ENCODE measurements at regions not wholly inside any gene's neighbourhood (a gene's known extent, or its start where the extent isn't known, plus 50 kb on each side); places are given as distances from the start of the nearest gene placed in this dataset.

DNA sequence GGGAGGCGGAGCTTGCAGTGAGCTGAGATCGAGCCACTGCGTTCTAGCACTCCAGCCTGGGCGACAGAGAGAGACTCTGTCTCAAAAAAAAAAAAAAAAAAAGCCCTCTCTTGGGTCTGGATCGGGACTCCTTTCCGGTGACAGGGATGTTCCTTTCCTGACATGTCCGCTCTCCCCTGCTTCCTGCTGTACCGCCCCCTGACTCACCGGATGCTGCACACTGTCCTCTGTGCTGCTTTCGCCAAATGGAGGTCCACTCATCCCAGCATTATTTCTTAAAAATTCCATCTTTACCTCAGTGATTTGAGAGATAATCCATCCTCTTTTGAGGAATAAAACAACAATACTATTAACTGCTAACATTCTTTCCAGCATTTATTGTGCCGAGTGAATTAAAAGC is 113.8 kb upstream of the EEPD1 start:
- Histone ChIP-seq H3K9ac (ENCODE audit: control insufficient read depth, insufficient read depth, low read length) (no peak overlapping the region), H3K4me1 (ENCODE audit: control insufficient read depth, insufficient read depth, low read length) (no peaks in the 10 kb centered on the region), H3K79me2 (ENCODE audit: control insufficient read depth, insufficient read depth, low read length) (no peaks in the 10 kb centered on the region), H3K27me3 (replicated peaks in 1 of 2; ENCODE audit: control insufficient read depth in 2 of 2, insufficient read depth in 2 of 2, low read length in 1 of 2) (no peaks in the 10 kb centered on the region), H3K36me3 (ENCODE audit: control insufficient read depth in 2 of 2, insufficient read depth in 2 of 2, low read length in 1 of 2) (no peaks in the 10 kb centered on the region), H2AFZ (ENCODE audit: control insufficient read depth, low read depth, low read length) (no peak overlapping the region), H3K4me2 (ENCODE audit: control insufficient read depth, insufficient read depth) (no peak overlapping the region), H4K20me1 (ENCODE audit: control insufficient read depth, insufficient read depth) (no peaks in the 10 kb centered on the region), H3K27ac (ENCODE audit: control insufficient read depth, insufficient read depth) (no peak overlapping the region), H3K9me3 (replicated peaks; ENCODE audit: control insufficient read depth, insufficient read depth, low read length) (no peaks in the 10 kb centered on the region), H3K4me3 (no peak overlapping the region)
- intact Hi-C loops (cut with micrococcal nuclease; ENCODE audit: unreplicated experiment): no loop called here
- DNase-seq (ENCODE audit: low read depth, low spot score): no peak
- FAIRE-seq: no peak
- BruUV-seq (replicated peaks): no TSS peak
- RAD21 ChIA-PET (ENCODE audit: unreplicated experiment): interaction anchor here (0.7 kb wide), 1 partner anchor 327 kb away, joined by 3 read pairs; no protein-coding TSS in a partner anchor
- CTCF ChIA-PET: interaction anchor here (2.0 kb wide), 1 partner anchor 18 kb away, joined by 4 read pairs; no protein-coding TSS in a partner anchor
- no peak for TF ChIP-seq PAX8 (IDR thresholded peaks at IDR 0.05)
- WGBS (ENCODE audit: insufficient coverage, insufficient replicate concordance, low lambda C conversion rate, missing lambda C conversion rate): 49% methylated on average over 5 of the region's 11 CpGs
- in situ Hi-C loops (cut with MboI): no loop called here
- SMC1A ChIA-PET (ENCODE audit: uncharacterized antibody, unreplicated experiment): interaction anchor here (0.9 kb wide), 1 partner anchor 18 kb away, joined by 4 read pairs; no protein-coding TSS in a partner anchor
- ATAC-seq: no peak
- POLR2A ChIA-PET: no interaction called here

DNA sequence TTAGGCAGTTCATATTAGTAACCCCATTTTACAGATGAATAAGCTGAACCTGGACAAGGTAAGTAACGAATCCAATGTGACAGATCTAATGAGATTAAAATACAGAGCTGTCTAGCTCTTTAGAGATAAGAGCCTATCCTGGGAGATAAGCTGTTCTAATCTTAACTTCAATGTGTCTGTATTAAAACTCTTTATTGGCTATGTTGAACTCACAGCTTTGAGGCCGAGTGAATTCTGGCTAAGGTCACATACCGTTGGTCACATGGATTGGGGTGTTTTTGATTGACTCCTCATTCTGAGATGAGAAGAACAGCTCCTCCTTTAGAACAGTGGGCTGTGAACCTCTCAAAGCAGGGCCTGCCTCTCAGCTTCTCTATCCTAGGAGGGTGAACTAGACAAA is 113.4 kb upstream of the EEPD1 start:
- no peak for FAIRE-seq
- SMC1A ChIA-PET (ENCODE audit: uncharacterized antibody, unreplicated experiment): interaction anchor here (0.9 kb wide), 1 partner anchor 19 kb away, joined by 4 read pairs; no protein-coding TSS in a partner anchor
- WGBS (ENCODE audit: insufficient coverage, insufficient replicate concordance, low lambda C conversion rate, missing lambda C conversion rate): 20% methylated on average over 3 of the region's 3 CpGs
- CTCF ChIA-PET: interaction anchor here (2.0 kb wide), 1 partner anchor 18 kb away, joined by 4 read pairs; no protein-coding TSS in a partner anchor
- no peaks in the 10 kb centered on the region for H3K4me1 ChIP-seq (ENCODE audit: control insufficient read depth, insufficient read depth, low read length)
- no TSS peak for BruUV-seq (replicated peaks)
- in situ Hi-C loops (cut with MboI) (no loop called here), intact Hi-C loops (cut with micrococcal nuclease; ENCODE audit: unreplicated experiment) (no loop called here)
- H3K4me3 ChIP-seq: no peak overlapping the region
- H3K79me2 ChIP-seq (ENCODE audit: control insufficient read depth, insufficient read depth, low read length): no peaks in the 10 kb centered on the region
- H3K9me3 ChIP-seq (replicated peaks; ENCODE audit: control insufficient read depth, insufficient read depth, low read length): no peaks in the 10 kb centered on the region
- no peak for DNase-seq (ENCODE audit: low read depth, low spot score)
- no peaks in the 10 kb centered on the region for H4K20me1 ChIP-seq (ENCODE audit: control insufficient read depth, insufficient read depth)
- no peak overlapping the region for H2AFZ ChIP-seq (ENCODE audit: control insufficient read depth, low read depth, low read length)
- H3K27ac ChIP-seq (ENCODE audit: control insufficient read depth, insufficient read depth): no peak overlapping the region
- POLR2A ChIA-PET: no interaction called here
- no peak for ATAC-seq
- no peaks in the 10 kb centered on the region for H3K36me3 ChIP-seq (ENCODE audit: control insufficient read depth in 2 of 2, insufficient read depth in 2 of 2, low read length in 1 of 2)
- RAD21 ChIA-PET (ENCODE audit: unreplicated experiment): no interaction called here
- no peak overlapping the region for H3K4me2 ChIP-seq (ENCODE audit: control insufficient read depth, insufficient read depth)
- no peak overlapping the region for H3K9ac ChIP-seq (ENCODE audit: control insufficient read depth, insufficient read depth, low read length)
- H3K27me3 ChIP-seq (replicated peaks in 1 of 2; ENCODE audit: control insufficient read depth in 2 of 2, insufficient read depth in 2 of 2, low read length in 1 of 2): no peaks in the 10 kb centered on the region
- TF ChIP-seq YBX1 (IDR thresholded peaks at IDR 0.05) (no peak), MYC (IDR thresholded peaks at IDR 0.05; ENCODE audit: insufficient read depth, insufficient read length, insufficient replicate concordance, low read length, severe bottlenecking) (no peak)
- TF ChIP-seq, protein P1, sequence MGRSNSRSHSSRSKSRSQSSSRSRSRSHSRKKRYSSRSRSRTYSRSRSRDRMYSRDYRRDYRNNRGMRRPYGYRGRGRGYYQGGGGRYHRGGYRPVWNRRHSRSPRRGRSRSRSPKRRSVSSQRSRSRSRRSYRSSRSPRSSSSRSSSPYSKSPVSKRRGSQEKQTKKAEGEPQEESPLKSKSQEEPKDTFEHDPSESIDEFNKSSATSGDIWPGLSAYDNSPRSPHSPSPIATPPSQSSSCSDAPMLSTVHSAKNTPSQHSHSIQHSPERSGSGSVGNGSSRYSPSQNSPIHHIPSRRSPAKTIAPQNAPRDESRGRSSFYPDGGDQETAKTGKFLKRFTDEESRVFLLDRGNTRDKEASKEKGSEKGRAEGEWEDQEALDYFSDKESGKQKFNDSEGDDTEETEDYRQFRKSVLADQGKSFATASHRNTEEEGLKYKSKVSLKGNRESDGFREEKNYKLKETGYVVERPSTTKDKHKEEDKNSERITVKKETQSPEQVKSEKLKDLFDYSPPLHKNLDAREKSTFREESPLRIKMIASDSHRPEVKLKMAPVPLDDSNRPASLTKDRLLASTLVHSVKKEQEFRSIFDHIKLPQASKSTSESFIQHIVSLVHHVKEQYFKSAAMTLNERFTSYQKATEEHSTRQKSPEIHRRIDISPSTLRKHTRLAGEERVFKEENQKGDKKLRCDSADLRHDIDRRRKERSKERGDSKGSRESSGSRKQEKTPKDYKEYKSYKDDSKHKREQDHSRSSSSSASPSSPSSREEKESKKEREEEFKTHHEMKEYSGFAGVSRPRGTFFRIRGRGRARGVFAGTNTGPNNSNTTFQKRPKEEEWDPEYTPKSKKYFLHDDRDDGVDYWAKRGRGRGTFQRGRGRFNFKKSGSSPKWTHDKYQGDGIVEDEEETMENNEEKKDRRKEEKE (IDR thresholded peaks at IDR 0.05): no peak
- TF ChIP-seq, protein P2, sequence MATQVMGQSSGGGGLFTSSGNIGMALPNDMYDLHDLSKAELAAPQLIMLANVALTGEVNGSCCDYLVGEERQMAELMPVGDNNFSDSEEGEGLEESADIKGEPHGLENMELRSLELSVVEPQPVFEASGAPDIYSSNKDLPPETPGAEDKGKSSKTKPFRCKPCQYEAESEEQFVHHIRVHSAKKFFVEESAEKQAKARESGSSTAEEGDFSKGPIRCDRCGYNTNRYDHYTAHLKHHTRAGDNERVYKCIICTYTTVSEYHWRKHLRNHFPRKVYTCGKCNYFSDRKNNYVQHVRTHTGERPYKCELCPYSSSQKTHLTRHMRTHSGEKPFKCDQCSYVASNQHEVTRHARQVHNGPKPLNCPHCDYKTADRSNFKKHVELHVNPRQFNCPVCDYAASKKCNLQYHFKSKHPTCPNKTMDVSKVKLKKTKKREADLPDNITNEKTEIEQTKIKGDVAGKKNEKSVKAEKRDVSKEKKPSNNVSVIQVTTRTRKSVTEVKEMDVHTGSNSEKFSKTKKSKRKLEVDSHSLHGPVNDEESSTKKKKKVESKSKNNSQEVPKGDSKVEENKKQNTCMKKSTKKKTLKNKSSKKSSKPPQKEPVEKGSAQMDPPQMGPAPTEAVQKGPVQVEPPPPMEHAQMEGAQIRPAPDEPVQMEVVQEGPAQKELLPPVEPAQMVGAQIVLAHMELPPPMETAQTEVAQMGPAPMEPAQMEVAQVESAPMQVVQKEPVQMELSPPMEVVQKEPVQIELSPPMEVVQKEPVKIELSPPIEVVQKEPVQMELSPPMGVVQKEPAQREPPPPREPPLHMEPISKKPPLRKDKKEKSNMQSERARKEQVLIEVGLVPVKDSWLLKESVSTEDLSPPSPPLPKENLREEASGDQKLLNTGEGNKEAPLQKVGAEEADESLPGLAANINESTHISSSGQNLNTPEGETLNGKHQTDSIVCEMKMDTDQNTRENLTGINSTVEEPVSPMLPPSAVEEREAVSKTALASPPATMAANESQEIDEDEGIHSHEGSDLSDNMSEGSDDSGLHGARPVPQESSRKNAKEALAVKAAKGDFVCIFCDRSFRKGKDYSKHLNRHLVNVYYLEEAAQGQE (IDR thresholded peaks at IDR 0.05; ENCODE audit: low read depth, low read length): no peak
- TF ChIP-seq, protein P3, sequence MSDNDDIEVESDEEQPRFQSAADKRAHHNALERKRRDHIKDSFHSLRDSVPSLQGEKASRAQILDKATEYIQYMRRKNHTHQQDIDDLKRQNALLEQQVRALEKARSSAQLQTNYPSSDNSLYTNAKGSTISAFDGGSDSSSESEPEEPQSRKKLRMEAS (IDR thresholded peaks at IDR 0.05; ENCODE audit: low read depth, low read length): no peak
